ENCODE measurements at regions not wholly inside any gene's neighbourhood (a gene's known extent, or its start where the extent isn't known, plus 50 kb on each side); places are given as distances from the start of the nearest gene placed in this dataset.
A peak's percentile ranks its signal among the peaks of the same experiment; 100 is the strongest.
"Not testable (repeated sequence)": the region's sequence is repeated elsewhere in the genome, so short reads cannot be mapped to it uniquely, and the experiment has no call there.

- no peak for DNase-seq (ENCODE audit: low spot score in 2 of 2)
Measured at GRCh38 chr4:77451530-77451929, 154.1 kb upstream of the CXCL13 start.

GRCh38 chr4:77452117-77452516 is 153.5 kb upstream of the CXCL13 start:
- H3K36me3 ChIP-seq; intact Hi-C loops (cut with DNase I; ENCODE audit: low total_unique reads); H3K4me3 ChIP-seq; H3K27me3 ChIP-seq; H3K9me3 ChIP-seq; DNase-seq (ENCODE audit: low spot score in 2 of 2); H3K4me1 ChIP-seq; H3K27ac ChIP-seq: not testable (repeated sequence)

More at GRCh38 chr4:77451530-77451929, 154.1 kb upstream of the CXCL13 start:
- H3K4me1 ChIP-seq = no peaks in the 10 kb centered on the region
- H3K27me3 ChIP-seq = no peaks in the 10 kb centered on the region
- intact Hi-C loops (cut with DNase I; ENCODE audit: low total_unique reads) = no loop called here
- no peak overlapping the region for H3K27ac ChIP-seq
- H3K36me3 ChIP-seq = no peaks in the 10 kb centered on the region
- TF ChIP-seq, protein P1, sequence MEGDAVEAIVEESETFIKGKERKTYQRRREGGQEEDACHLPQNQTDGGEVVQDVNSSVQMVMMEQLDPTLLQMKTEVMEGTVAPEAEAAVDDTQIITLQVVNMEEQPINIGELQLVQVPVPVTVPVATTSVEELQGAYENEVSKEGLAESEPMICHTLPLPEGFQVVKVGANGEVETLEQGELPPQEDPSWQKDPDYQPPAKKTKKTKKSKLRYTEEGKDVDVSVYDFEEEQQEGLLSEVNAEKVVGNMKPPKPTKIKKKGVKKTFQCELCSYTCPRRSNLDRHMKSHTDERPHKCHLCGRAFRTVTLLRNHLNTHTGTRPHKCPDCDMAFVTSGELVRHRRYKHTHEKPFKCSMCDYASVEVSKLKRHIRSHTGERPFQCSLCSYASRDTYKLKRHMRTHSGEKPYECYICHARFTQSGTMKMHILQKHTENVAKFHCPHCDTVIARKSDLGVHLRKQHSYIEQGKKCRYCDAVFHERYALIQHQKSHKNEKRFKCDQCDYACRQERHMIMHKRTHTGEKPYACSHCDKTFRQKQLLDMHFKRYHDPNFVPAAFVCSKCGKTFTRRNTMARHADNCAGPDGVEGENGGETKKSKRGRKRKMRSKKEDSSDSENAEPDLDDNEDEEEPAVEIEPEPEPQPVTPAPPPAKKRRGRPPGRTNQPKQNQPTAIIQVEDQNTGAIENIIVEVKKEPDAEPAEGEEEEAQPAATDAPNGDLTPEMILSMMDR (IDR thresholded peaks at IDR 0.05) = no peak
- no peak for TF ChIP-seq POLR2A (IDR thresholded peaks at IDR 0.05)
- TF ChIP-seq POLR2AphosphoS5 (IDR thresholded peaks at IDR 0.05) = no peak
- no peaks in the 10 kb centered on the region for H3K9me3 ChIP-seq
- H3K4me3 ChIP-seq = no peak overlapping the region

- no peak overlapping the region for H3K27ac ChIP-seq
- intact Hi-C loops (cut with DNase I; ENCODE audit: low total_unique reads) = no loop called here
Measured at GRCh38 chr4:77453911-77454310, 151.7 kb upstream of the CXCL13 start.

GRCh38 chr4:77454858-77455257 is 150.8 kb upstream of the CXCL13 start:
- DNase-seq (ENCODE audit: low spot score in 2 of 2) = no peak
- TF ChIP-seq, protein P1 (IDR thresholded peaks at IDR 0.05) = no peak
- no peak for TF ChIP-seq POLR2A (IDR thresholded peaks at IDR 0.05)
- TF ChIP-seq POLR2AphosphoS5 (IDR thresholded peaks at IDR 0.05) = no peak
- Histone ChIP-seq H3K27me3 (no peaks in the 10 kb centered on the region), H3K9me3 (peaks cover 4 to 6% of the 10 kb centered on the region in 2 donors), H3K36me3 (no peaks in the 10 kb centered on the region), H3K4me1 (no peaks in the 10 kb centered on the region), H3K27ac (no peak overlapping the region), H3K4me3 (no peak overlapping the region)
- intact Hi-C loops (cut with DNase I; ENCODE audit: low total_unique reads) = no loop called here

More at GRCh38 chr4:77453911-77454310, 151.7 kb upstream of the CXCL13 start:
- TF ChIP-seq POLR2AphosphoS5 (IDR thresholded peaks at IDR 0.05) = no peak
- TF ChIP-seq, protein P1 (IDR thresholded peaks at IDR 0.05) = no peak
- no peak for TF ChIP-seq POLR2A (IDR thresholded peaks at IDR 0.05)
- H3K4me1 ChIP-seq = no peaks in the 10 kb centered on the region
- H3K4me3 ChIP-seq = no peak overlapping the region
- peaks cover 0 to 4% of the 10 kb centered on the region in 2 donors for H3K9me3 ChIP-seq
- H3K27me3 ChIP-seq = no peaks in the 10 kb centered on the region
- no peaks in the 10 kb centered on the region for H3K36me3 ChIP-seq
- no peak for DNase-seq (ENCODE audit: low spot score in 2 of 2)

DNA sequence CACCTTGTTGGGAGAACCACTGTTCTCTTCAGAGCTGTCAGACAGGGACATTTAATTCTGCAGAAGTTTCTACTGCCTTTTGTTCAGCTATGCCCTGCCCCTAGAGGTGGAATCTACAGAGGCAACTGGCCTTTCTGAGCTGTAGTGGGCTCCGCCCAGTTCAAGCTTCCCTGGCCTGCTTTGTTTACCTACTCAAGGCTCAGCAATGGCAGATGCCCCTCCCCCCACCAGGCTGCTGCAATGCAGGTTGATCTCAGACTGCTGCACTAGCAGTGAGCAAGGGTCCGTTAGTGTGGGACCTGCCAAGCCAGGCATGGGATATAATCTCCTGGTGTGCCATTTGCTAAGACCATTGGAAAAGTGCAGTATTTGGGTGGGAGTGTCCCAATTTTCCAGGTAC is 141.5 kb upstream of the CXCL13 start:
- intact Hi-C loops (cut with DNase I; ENCODE audit: low total_unique reads); H3K36me3 ChIP-seq; DNase-seq (ENCODE audit: low spot score in 2 of 2); H3K27ac ChIP-seq; H3K4me1 ChIP-seq; H3K27me3 ChIP-seq; H3K4me3 ChIP-seq: not testable (repeated sequence)
- H3K9me3 ChIP-seq = peaks cover 8 to 12% of the 10 kb centered on the region in 2 donors

- peak in 1 of 2 donors; percentile 53 for DNase-seq (ENCODE audit: low spot score in 2 of 2)
- H3K4me1 ChIP-seq = no peaks in the 10 kb centered on the region
- no peak overlapping the region for H3K4me3 ChIP-seq
- TF ChIP-seq, protein P1 (IDR thresholded peaks at IDR 0.05) = peak in 2 of 3 donors; percentile 54 to 56
- TF ChIP-seq POLR2A (IDR thresholded peaks at IDR 0.05) (no peak), POLR2AphosphoS5 (IDR thresholded peaks at IDR 0.05) (no peak)
- no peaks in the 10 kb centered on the region for H3K27me3 ChIP-seq
- no peak overlapping the region for H3K27ac ChIP-seq
- intact Hi-C loops (cut with DNase I; ENCODE audit: low total_unique reads) = no loop called here
- H3K36me3 ChIP-seq = no peaks in the 10 kb centered on the region
- H3K9me3 ChIP-seq = peaks cover 5 to 8% of the 10 kb centered on the region in 2 donors
Measured at GRCh38 chr4:77465271-77465670, 140.3 kb upstream of the CXCL13 start.
